H1 (cell line): ENCODE measurements at regions not wholly inside any gene's neighbourhood (a gene's known extent, or its start where the extent isn't known, plus 50 kb on each side); places are given as distances from the start of the nearest gene placed in this dataset.

Source experiments
- CTCF ChIA-PET: fragments of 300-600 bp; sonication (Branson Sonifier 250); formaldehyde crosslinking; loops from one replicate; lab custom pipeline; 2021; ENCODE audit not compliant: partially characterized antibody; lab: Charles Lee
- POLR2A ChIA-PET: fragments of 300-600 bp; sonication (Branson Sonifier 250); formaldehyde crosslinking; loops from one replicate; lab custom pipeline; 2021; ENCODE audit warnings: inconsistent platforms; ENCODE audit not compliant: partially characterized antibody; lab: Charles Lee
- DNase-seq, 2 experiments: peaks; one replicate each; pipeline versions ENCODE4 v3.0.0 to v3.0.0-alpha.2; 2010 to 2022; ENCODE audit warnings: low spot score in 2 of 2, low read depth in 1 of 2, mixed read lengths in 1 of 2
- FAIRE-seq: peaks from 2 replicates; lab custom pipeline; 2011; peaks lifted over from hg19 to GRCh38; lab: Jason Lieb, UNC
- H2AFZ ChIP-seq: 2 replicates; pipeline ENCODE4 v1.8.1; 2012; ENCODE audit warnings: low read length, inconsistent platforms
- H2AK5ac ChIP-seq: 2 replicates; pipeline ENCODE4 v1.6.1; 2013; ENCODE audit warnings: low read depth, low read length
- H2BK120ac ChIP-seq: replicated peaks from 2 replicates; pipeline ENCODE3; 2013; ENCODE audit warnings: low read depth, low read length, inconsistent platforms
- H2BK12ac ChIP-seq: 2 replicates; pipeline ENCODE4 v1.6.1; 2013; ENCODE audit warnings: low read depth, low read length
- H2BK15ac ChIP-seq: 2 replicates; pipeline ENCODE4 v1.6.1; 2013; ENCODE audit warnings: low read length
- H2BK20ac ChIP-seq: 2 replicates; pipeline ENCODE4 v1.6.1; 2013; ENCODE audit warnings: low read length
- H2BK5ac ChIP-seq: 2 replicates; pipeline ENCODE4 v1.6.1; 2013; ENCODE audit warnings: low read depth, low read length
- H3K14ac ChIP-seq: 2 replicates; pipeline ENCODE4 v1.6.1; 2013; ENCODE audit warnings: inconsistent platforms; ENCODE audit not compliant: insufficient read length
- H3K18ac ChIP-seq: 2 replicates; pipeline ENCODE4 v1.6.1; 2013; ENCODE audit warnings: low read length; ENCODE audit errors: extremely low read depth
- H3K23ac ChIP-seq: 2 replicates; pipeline ENCODE4 v1.6.1; 2013; ENCODE audit warnings: inconsistent platforms; ENCODE audit not compliant: insufficient read length
- H3K23me2 ChIP-seq: 2 replicates; pipeline ENCODE4 v1.6.1; 2013; ENCODE audit warnings: low read depth, low read length
- H3K27ac ChIP-seq: 2 replicates; pipeline ENCODE4 v1.6.1; 2011; ENCODE audit warnings: low read depth, low read length, inconsistent platforms
- H3K27me3 ChIP-seq, 4 experiments: replicated peaks in 1 of 4; 1 replicate in 1 of 4; 2 replicates in 3 of 4; pipeline versions ENCODE4 v1.6.1 to v1.8.1; 2011 to 2013; ENCODE audit warnings: low read length in 3 of 4, mild to moderate bottlenecking in 3 of 4, inconsistent platforms in 2 of 4, mixed read lengths in 2 of 4, moderate library complexity in 1 of 4; ENCODE audit not compliant: control insufficient read depth in 3 of 4, insufficient read depth in 3 of 4; ENCODE audit errors: extremely low read depth in 1 of 4
- H3K36me3 ChIP-seq, 4 experiments: 2 replicates each; pipeline versions ENCODE4 v1.6.1 to v1.8.1; 2011 to 2013; ENCODE audit warnings: mild to moderate bottlenecking in 4 of 4, low read length in 3 of 4, moderate library complexity in 2 of 4, control low read depth in 1 of 4, inconsistent platforms in 1 of 4; ENCODE audit not compliant: insufficient read depth in 4 of 4, control insufficient read depth in 2 of 4
- H3K4ac ChIP-seq: replicated peaks from 2 replicates; pipeline ENCODE3; 2013; ENCODE audit warnings: low read length, low read depth, mixed read lengths, inconsistent platforms; ENCODE audit not compliant: insufficient read length
- H3K4me1 ChIP-seq, 4 experiments: replicated peaks in 1 of 4; 1 replicate in 1 of 4; 2 replicates in 3 of 4; pipeline versions ENCODE4 v1.6.1 to v1.8.1; 2011 to 2013; ENCODE audit warnings: low read length in 3 of 4, inconsistent platforms in 2 of 4, mixed read lengths in 1 of 4; ENCODE audit not compliant: insufficient read depth in 4 of 4, control insufficient read depth in 3 of 4
- H3K4me2 ChIP-seq, 2 experiments: 2 replicates each; pipeline versions ENCODE4 v1.6.1 to v1.8.1; 2011 to 2013; ENCODE audit warnings: low read depth in 2 of 2, low read length in 2 of 2, control low read depth in 1 of 2, inconsistent platforms in 1 of 2, mild to moderate bottlenecking in 1 of 2; ENCODE audit not compliant: insufficient read depth in 1 of 2
- H3K4me3 ChIP-seq, 4 experiments: fragments of 200-600, 300-600 bp in 1 of 4; sonication (generic), shearing (Covaris generic), sonication (Bioruptor Twin) in 1 of 4; 2 replicates each; pipeline versions ENCODE4 v1.5.1 to v1.8.1; 2011 to 2016; ENCODE audit warnings: low read length in 4 of 4, low read depth in 3 of 4, control low read depth in 2 of 4, inconsistent platforms in 2 of 4, mild to moderate bottlenecking in 2 of 4, mixed read lengths in 1 of 4, moderate library complexity in 1 of 4; ENCODE audit not compliant: insufficient read depth in 2 of 4; ENCODE audit errors: extremely low read depth in 1 of 4
- H3K56ac ChIP-seq: replicated peaks from 2 replicates; pipeline ENCODE3; 2013; ENCODE audit warnings: low read depth, mild to moderate bottlenecking, mixed read lengths, low read length, inconsistent platforms; ENCODE audit not compliant: insufficient read length
- H3K79me1 ChIP-seq: 2 replicates; pipeline ENCODE4 v1.6.1; 2013; ENCODE audit warnings: low read depth, low read length, control low read depth
- H3K79me2 ChIP-seq, 2 experiments: 2 replicates each; pipeline versions ENCODE4 v1.6.1 to v1.8.1; 2012 to 2013; ENCODE audit warnings: low read length in 2 of 2, mild to moderate bottlenecking in 2 of 2, inconsistent platforms in 1 of 2; ENCODE audit not compliant: insufficient read depth in 2 of 2, control insufficient read depth in 1 of 2
- H3K9ac ChIP-seq, 4 experiments: replicated peaks in 1 of 4; 1 replicate in 1 of 4; 2 replicates in 3 of 4; pipeline versions ENCODE4 v1.6.1 to v1.8.1; 2011 to 2013; ENCODE audit warnings: low read depth in 3 of 4, low read length in 3 of 4, control low read depth in 2 of 4, mild to moderate bottlenecking in 2 of 4, moderate library complexity in 2 of 4, inconsistent platforms in 1 of 4; ENCODE audit errors: extremely low read depth in 1 of 4
- H3K9me3 ChIP-seq, 2 experiments: 2 replicates each; pipeline versions ENCODE4 v1.6.1 to v1.8.1; 2012 to 2013; ENCODE audit warnings: mild to moderate bottlenecking in 2 of 2, moderate library complexity in 2 of 2, control low read depth in 1 of 2, inconsistent platforms in 1 of 2, low read depth in 1 of 2, low read length in 1 of 2, mixed read lengths in 1 of 2; ENCODE audit not compliant: insufficient read depth in 2 of 2
- H4K20me1 ChIP-seq, 2 experiments: replicated peaks in 1 of 2; 2 replicates each; pipeline versions ENCODE3 to v1.8.1; 2011 to 2013; ENCODE audit warnings: inconsistent platforms in 2 of 2, low read length in 2 of 2, mild to moderate bottlenecking in 1 of 2; ENCODE audit not compliant: insufficient read depth in 2 of 2, control insufficient read depth in 1 of 2
- H4K5ac ChIP-seq: 2 replicates; pipeline ENCODE4 v1.6.1; 2013; ENCODE audit warnings: low read length, low read depth, mixed read lengths, inconsistent platforms; ENCODE audit not compliant: insufficient read length
- H4K8ac ChIP-seq: 2 replicates; pipeline ENCODE4 v1.8.0; 2013; ENCODE audit warnings: mild to moderate bottlenecking, moderate library complexity, low read length, inconsistent platforms; ENCODE audit not compliant: insufficient read depth; ENCODE audit errors: extremely low read depth
- H4K91ac ChIP-seq: replicated peaks from 2 replicates; pipeline ENCODE3; 2013; ENCODE audit warnings: low read length, mixed read lengths, inconsistent platforms; ENCODE audit not compliant: insufficient read length
- CBX8 ChIP-seq: fragments of 300-800, 300-1000 bp; sonication (generic); IDR thresholded peaks from 2 replicates; pipeline ENCODE4 v1.7.1; 2016; ENCODE audit warnings: low read depth, low read length, borderline replicate concordance
- JUND ChIP-seq: IDR thresholded peaks from 2 replicates; pipeline ENCODE4 v1.6.1; 2011; ENCODE audit warnings: mild to moderate bottlenecking, improper control_type of control experiment, low read length
- SIX5 ChIP-seq: IDR thresholded peaks from 2 replicates; pipeline ENCODE4 v1.6.1; 2011; ENCODE audit warnings: mild to moderate bottlenecking, low read depth, low read length
- TBP ChIP-seq: IDR thresholded peaks from 2 replicates; pipeline ENCODE4 v1.6.1; 2011; ENCODE audit warnings: low read depth, low read length, improper control_type of control experiment
- WGBS, 2 experiments: shearing (Covaris generic) in 1 of 2; methylation state at CpG; one replicate each; pipeline versions ENCODE4 v1.1.6 to v1.1.7; 2013 to 2015; ENCODE audit warnings: low lambda C conversion rate in 2 of 2, mixed read lengths in 2 of 2, inconsistent platforms in 1 of 2, low coverage in 1 of 2, missing lambda C conversion rate in 1 of 2; ENCODE audit not compliant: insufficient replicate concordance in 2 of 2, insufficient coverage in 1 of 2, insufficient read length in 1 of 2; ENCODE audit errors: extremely low coverage in 1 of 2, missing lambda C conversion rate in 1 of 2; 5-methylcytosine and 5-hydroxymethylcytosine counted together

- H3K23ac ChIP-seq, result no peak overlapping the region
- no peaks in the 10 kb centered on the region for H3K23me2 ChIP-seq
- H3K36me3 ChIP-seq, result no peaks in the 10 kb centered on the region; a peak in 1 of 8 replicates
- 96% methylated on average over 3 of the region's 3 CpGs; no CpG with 5 or more reads in 1 of the 2 experiments for WGBS, 2 experiments
- H2BK5ac ChIP-seq, result no peak overlapping the region
- no peak overlapping the region for H3K56ac ChIP-seq
- no peak overlapping the region for H2BK12ac ChIP-seq
- no peak overlapping the region for H2AFZ ChIP-seq
- H3K4ac ChIP-seq, result no peak overlapping the region
- no peak for FAIRE-seq
- no peak overlapping the region for H2BK120ac ChIP-seq
- H3K79me1 ChIP-seq, result no peaks in the 10 kb centered on the region
- H4K91ac ChIP-seq, result no peak overlapping the region
- H3K4me2 ChIP-seq, result no peak overlapping the region
- no peak overlapping the region for H3K9ac ChIP-seq
- H3K4me1 ChIP-seq, result no peaks in the 10 kb centered on the region
- no peak for DNase-seq
- no peak overlapping the region for H2BK15ac ChIP-seq
- no peak overlapping the region for H4K8ac ChIP-seq
- no peak overlapping the region for H3K4me3 ChIP-seq
- H4K5ac ChIP-seq, result no peak overlapping the region
- H2AK5ac ChIP-seq, result no peak overlapping the region
- no peak overlapping the region for H2BK20ac ChIP-seq
- H3K14ac ChIP-seq, result no peak overlapping the region
- peaks cover 3 to 8% of the 10 kb centered on the region in 2 experiments; a peak in 1 of 4 replicates for H3K9me3 ChIP-seq
- H3K27ac ChIP-seq, result no peak overlapping the region
- no peaks in the 10 kb centered on the region for H4K20me1 ChIP-seq
- CTCF ChIA-PET, result no interaction called here
- no peaks in the 10 kb centered on the region for H3K27me3 ChIP-seq
- POLR2A ChIA-PET, result no interaction called here
- H3K18ac ChIP-seq, result no peak overlapping the region
- H3K79me2 ChIP-seq, result no peaks in the 10 kb centered on the region
- TF ChIP-seq SIX5 (no peak), JUND (no peak), CBX8 (no peak), TBP (no peak)
Measured at GRCh38 chr7:79673969-79674368, 220.5 kb upstream of the MAGI2 start.
